B cell (primary cell): ENCODE measurements at regions not wholly inside any gene's neighbourhood (a gene's known extent, or its start where the extent isn't known, plus 50 kb on each side); places are given as distances from the start of the nearest gene placed in this dataset.

Experiments used
- CTCF ChIP-seq: fragments of 200-600 bp; IDR thresholded peaks from one replicate; pipeline ENCODE4 v1.8.0; 2022; ENCODE audit warnings: antibody characterized with exemption, mild to moderate bottlenecking
- EZH2 ChIP-seq: IDR thresholded peaks from 2 replicates; pipeline ENCODE4 v1.6.1; 2012; ENCODE audit warnings: borderline replicate concordance, low read depth, mild to moderate bottlenecking, moderate library complexity, low read length; ENCODE audit not compliant: insufficient read depth, poor library complexity, severe bottlenecking

GRCh38 chr13:53200498-53201453 is 172.2 kb downstream of the OLFM4 start:
- TF ChIP-seq CTCF (no peak), EZH2 (no peak)
